HepG2 (cell line): ENCODE measurements at regions not wholly inside any gene's neighbourhood (a gene's known extent, or its start where the extent isn't known, plus 50 kb on each side); places are given as distances from the start of the nearest gene placed in this dataset.

ENCODE experiments used
- ATAC-seq: fragments of 200-7000 bp; cut with Tn5 transposase; 3 replicates; pipeline ENCODE4 v1.9.1; 2020; ENCODE audit warnings: mild to moderate bottlenecking, moderate library complexity
- BruUV-seq: library from RNA; stranded (reverse); fragments of 400-500 nt; replicated peaks from 2 replicates; lab custom pipeline; 2021; lab: Mats Ljungman, UMichigan
- CTCF ChIA-PET: fragments of 300-600 bp; formaldehyde crosslinking; extraction: SDS; loops from one replicate; lab custom pipeline; 2021; ENCODE audit warnings: low total read pairs, inconsistent platforms, low intra/inter-chr PET ratio; lab: Yijun Ruan, JAX
- POLR2A ChIA-PET: fragments of 350-600 bp; sonication (Branson Sonifier 250); formaldehyde crosslinking; loops from one replicate; lab custom pipeline; 2020; ENCODE audit warnings: antibody characterized with exemption, inconsistent platforms; lab: Yijun Ruan, JAX
- DNase-seq: peaks from one replicate; pipeline ENCODE4 v3.0.0-alpha.2; 2015; ENCODE audit warnings: low spot score
- FAIRE-seq: peaks from 3 replicates; lab custom pipeline; 2011; peaks lifted over from hg19 to GRCh38; lab: Jason Lieb, UNC
- H2AFZ ChIP-seq: one replicate; pipeline ENCODE4 v1.6.1; 2011; ENCODE audit warnings: low read length, inconsistent platforms
- H3K27ac ChIP-seq: fragments of 300-600 bp; 3 replicates; pipeline ENCODE4 v1.8.0; 2011; ENCODE audit warnings: mixed run types, mild to moderate bottlenecking, mixed read lengths, low read length, inconsistent platforms; ENCODE audit not compliant: insufficient read depth; ENCODE audit errors: extremely low read length
- H3K27me3 ChIP-seq, 2 experiments: fragments of 200-600 bp in 1 of 2; 2 replicates in 1 of 2; 3 replicates in 1 of 2; pipeline versions ENCODE4 v1.6.0 to v1.8.0; 2011; ENCODE audit warnings: low read length in 2 of 2, mild to moderate bottlenecking in 2 of 2, moderate library complexity in 2 of 2, inconsistent platforms in 1 of 2; ENCODE audit not compliant: insufficient read depth in 2 of 2, control insufficient read depth in 1 of 2
- H3K36me3 ChIP-seq, 2 experiments: fragments of 200-600 bp in 1 of 2; replicated peaks in 1 of 2; 2 replicates in 1 of 2; 3 replicates in 1 of 2; pipeline versions ENCODE4 v1.5.1 to v1.8.0; 2011; ENCODE audit warnings: low read length in 2 of 2, inconsistent platforms in 1 of 2; ENCODE audit not compliant: insufficient read depth in 2 of 2, control insufficient read depth in 1 of 2
- H3K4me1 ChIP-seq: 2 replicates; pipeline ENCODE4 v1.5.1; 2012; ENCODE audit warnings: low read length, inconsistent platforms; ENCODE audit not compliant: insufficient read depth
- H3K4me2 ChIP-seq: 2 replicates; pipeline ENCODE4 v1.6.0; 2011; ENCODE audit warnings: low read depth, low read length, inconsistent platforms
- H3K4me3 ChIP-seq, 3 experiments: fragments of 200-600 bp in 1 of 3; sonication (generic), shearing (Covaris generic) in 1 of 3; replicated peaks in 1 of 3; 2 replicates each; pipeline ENCODE4 v1.5.1; 2011 to 2016; ENCODE audit warnings: low read length in 3 of 3, inconsistent platforms in 2 of 3, low read depth in 2 of 3, mild to moderate bottlenecking in 2 of 3, control low read depth in 1 of 3, mixed read lengths in 1 of 3; ENCODE audit not compliant: insufficient read depth in 1 of 3
- H3K79me2 ChIP-seq: one replicate; pipeline ENCODE4 v1.6.1; 2011; ENCODE audit warnings: low read length, inconsistent platforms; ENCODE audit not compliant: insufficient read depth
- H3K9ac ChIP-seq: 2 replicates; pipeline ENCODE4 v1.6.0; 2011; ENCODE audit warnings: mild to moderate bottlenecking, low read depth, low read length, inconsistent platforms; ENCODE audit not compliant: insufficient read depth
- H3K9me3 ChIP-seq: 2 replicates; pipeline ENCODE4 v1.5.1; 2012; ENCODE audit warnings: mild to moderate bottlenecking, low read length
- H4K20me1 ChIP-seq: 2 replicates; pipeline ENCODE4 v1.6.0; 2011; ENCODE audit warnings: inconsistent platforms, mild to moderate bottlenecking, low read length, moderate library complexity; ENCODE audit not compliant: insufficient read depth
- AGO2 ChIP-seq: fragments of 200-400 bp; formaldehyde crosslinking; optimal IDR thresholded peaks from 2 replicates; pipeline ENCODE3; 2017; ENCODE audit warnings: mild to moderate bottlenecking, low read depth, low read length, moderate library complexity
- BHLHE40 ChIP-seq: IDR thresholded peaks from 2 replicates; pipeline ENCODE4 v1.6.1; 2011; ENCODE audit warnings: low read length, improper control_type of control experiment
- CHCHD3 ChIP-seq: sonication (generic); formaldehyde crosslinking; IDR thresholded peaks from 2 replicates; pipeline ENCODE4 v1.8.0; 2022; ENCODE audit warnings: mild to moderate bottlenecking, missing genetic modification reagents, moderate library complexity
- ELF4 ChIP-seq: sonication (generic); formaldehyde crosslinking; IDR thresholded peaks from 2 replicates; pipeline ENCODE4 v1.5.0; 2020; ENCODE audit warnings: missing genetic modification reagents, mild to moderate bottlenecking, moderate library complexity, borderline replicate concordance
- HNRNPK ChIP-seq: fragments of 200-400 bp; formaldehyde crosslinking; IDR thresholded peaks from 2 replicates; pipeline ENCODE4 v1.6.1; 2018; ENCODE audit warnings: low read length, low read depth, moderate library complexity, mild to moderate bottlenecking; ENCODE audit not compliant: poor library complexity, severe bottlenecking
- KLF9 ChIP-seq: IDR thresholded peaks from 2 replicates; pipeline ENCODE4 v1.6.1; 2016; ENCODE audit warnings: low read depth
- SALL1 ChIP-seq: sonication (generic); formaldehyde crosslinking; IDR thresholded peaks from 2 replicates; pipeline ENCODE4 v1.8.0; 2022; ENCODE audit warnings: mild to moderate bottlenecking, missing genetic modification reagents
- SMAD3 ChIP-seq: sonication (generic); formaldehyde crosslinking; IDR thresholded peaks from 2 replicates; pipeline ENCODE4 v1.4.0; 2020; ENCODE audit warnings: missing genetic modification reagents
- YY1 ChIP-seq: IDR thresholded peaks from 2 replicates; pipeline ENCODE4 v1.6.1; 2011; ENCODE audit warnings: low read length, low read depth, moderate library complexity, mild to moderate bottlenecking; ENCODE audit not compliant: insufficient read depth, insufficient replicate concordance
- ZIK1 ChIP-seq: sonication (generic); formaldehyde crosslinking; IDR thresholded peaks from 2 replicates; pipeline ENCODE4 v1.5.0; 2020; ENCODE audit warnings: mild to moderate bottlenecking, low read depth, missing genetic modification reagents, borderline replicate concordance
- ZNF263 ChIP-seq: sonication (generic); formaldehyde crosslinking; IDR thresholded peaks from 2 replicates; pipeline ENCODE4 v1.4.0; 2020; ENCODE audit warnings: missing genetic modification reagents
- WGBS: methylation state at CpG from one replicate; pipeline ENCODE4 v1.1.6; 2017; ENCODE audit warnings: low lambda C conversion rate; 5-methylcytosine and 5-hydroxymethylcytosine counted together
- in situ Hi-C: cut with HindIII; loops from 2 replicates; pipeline ENCODE4 v1.10.0; 2017; ENCODE audit warnings: low pct_unique_long_range_greater_than_20kb; ENCODE audit not compliant: extremely low pct_ligation_motif_present
- intact Hi-C: fragments of 100-400 bp; cut with micrococcal nuclease; formaldehyde crosslinking; loops from one replicate; pipeline ENCODE4 v1.10.0; 2022; ENCODE audit not compliant: unreplicated experiment
- TF ChIP-seq, protein P1 (sequence below): sonication (generic); formaldehyde crosslinking; IDR thresholded peaks from 2 replicates; pipeline ENCODE4 v1.4.0; 2020; ENCODE audit warnings: missing genetic modification reagents
- TF ChIP-seq, protein P2 (sequence below): sonication (generic); formaldehyde crosslinking; conservative IDR thresholded peaks from 2 replicates; pipeline ENCODE4 v1.8.0; 2022; ENCODE audit warnings: mild to moderate bottlenecking, moderate library complexity, missing genetic modification reagents
- TF ChIP-seq, protein P3 (sequence below): sonication (generic); formaldehyde crosslinking; IDR thresholded peaks from 2 replicates; pipeline ENCODE4 v1.5.0; 2020; ENCODE audit warnings: missing genetic modification reagents, mild to moderate bottlenecking, borderline replicate concordance

DNA sequence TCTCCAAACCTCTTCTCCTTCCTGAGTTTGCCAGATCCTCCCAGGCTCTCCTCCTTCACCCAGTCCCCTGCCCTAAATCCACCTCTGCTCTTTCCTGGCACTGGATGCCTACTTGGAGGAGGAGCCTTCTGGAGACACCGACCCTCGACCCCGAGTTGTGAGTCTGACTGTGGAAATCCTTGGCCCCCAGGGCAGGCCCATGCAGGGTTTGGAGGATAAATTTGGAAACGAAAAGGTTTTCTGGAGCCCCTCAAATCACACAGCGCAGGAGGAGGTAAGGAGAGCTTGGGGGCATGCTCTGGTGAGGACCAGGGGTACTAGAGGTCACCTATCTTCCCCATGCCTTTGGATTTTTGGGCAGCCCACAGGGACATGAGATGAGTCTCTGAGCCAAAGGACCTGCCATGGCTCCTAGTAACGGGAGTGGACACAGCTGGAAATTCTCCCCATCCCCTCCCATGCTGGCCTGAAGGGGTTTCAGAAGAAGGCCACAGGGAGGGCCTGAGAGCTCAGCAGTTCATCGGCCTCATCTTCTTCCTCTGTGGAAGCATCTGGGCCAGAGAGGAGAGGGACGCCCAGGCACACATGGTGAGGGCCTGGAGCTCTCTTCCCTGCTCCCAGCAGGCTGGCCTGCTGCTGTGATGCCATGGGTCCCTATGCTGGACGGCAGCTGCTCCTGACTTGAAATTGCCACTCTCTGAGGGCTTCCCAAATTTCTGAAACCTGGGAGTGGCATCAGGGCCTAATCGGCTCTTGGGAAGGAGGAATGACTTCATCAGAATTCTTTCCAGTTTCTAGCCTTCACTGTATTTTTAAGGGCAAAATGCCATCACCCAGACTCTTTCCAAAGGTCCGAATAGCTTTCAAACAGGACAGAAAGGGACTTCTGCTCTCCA is 68.6 kb upstream of the ITGA11 start:
- no peaks in the 10 kb centered on the region for H3K4me1 ChIP-seq
- no peak for ATAC-seq
- no peak for FAIRE-seq
- in situ Hi-C loops (no loop called here), intact Hi-C loops (no loop called here)
- POLR2A ChIA-PET = no interaction called here
- CTCF ChIA-PET = no interaction called here
- no peak overlapping the region for H3K27ac ChIP-seq
- DNase-seq = no peak
- H3K4me3 ChIP-seq = no peak overlapping the region
- TF ChIP-seq KLF9 (CRISPR knock-in tag) (no peak), BHLHE40 (no peak), ZIK1 (no peak), HNRNPK (no peak), ELF4 (CRISPR knock-in tag) (no peak), SMAD3 (CRISPR knock-in tag) (no peak), ZNF263 (CRISPR knock-in tag) (no peak), AGO2 (no peak), SALL1 (CRISPR knock-in tag) (no peak), YY1 (no peak), CHCHD3 (CRISPR knock-in tag) (no peak)
- TF ChIP-seq, protein P1, sequence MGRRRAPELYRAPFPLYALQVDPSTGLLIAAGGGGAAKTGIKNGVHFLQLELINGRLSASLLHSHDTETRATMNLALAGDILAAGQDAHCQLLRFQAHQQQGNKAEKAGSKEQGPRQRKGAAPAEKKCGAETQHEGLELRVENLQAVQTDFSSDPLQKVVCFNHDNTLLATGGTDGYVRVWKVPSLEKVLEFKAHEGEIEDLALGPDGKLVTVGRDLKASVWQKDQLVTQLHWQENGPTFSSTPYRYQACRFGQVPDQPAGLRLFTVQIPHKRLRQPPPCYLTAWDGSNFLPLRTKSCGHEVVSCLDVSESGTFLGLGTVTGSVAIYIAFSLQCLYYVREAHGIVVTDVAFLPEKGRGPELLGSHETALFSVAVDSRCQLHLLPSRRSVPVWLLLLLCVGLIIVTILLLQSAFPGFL (CRISPR knock-in tag) = no peak
- TF ChIP-seq, protein P2, sequence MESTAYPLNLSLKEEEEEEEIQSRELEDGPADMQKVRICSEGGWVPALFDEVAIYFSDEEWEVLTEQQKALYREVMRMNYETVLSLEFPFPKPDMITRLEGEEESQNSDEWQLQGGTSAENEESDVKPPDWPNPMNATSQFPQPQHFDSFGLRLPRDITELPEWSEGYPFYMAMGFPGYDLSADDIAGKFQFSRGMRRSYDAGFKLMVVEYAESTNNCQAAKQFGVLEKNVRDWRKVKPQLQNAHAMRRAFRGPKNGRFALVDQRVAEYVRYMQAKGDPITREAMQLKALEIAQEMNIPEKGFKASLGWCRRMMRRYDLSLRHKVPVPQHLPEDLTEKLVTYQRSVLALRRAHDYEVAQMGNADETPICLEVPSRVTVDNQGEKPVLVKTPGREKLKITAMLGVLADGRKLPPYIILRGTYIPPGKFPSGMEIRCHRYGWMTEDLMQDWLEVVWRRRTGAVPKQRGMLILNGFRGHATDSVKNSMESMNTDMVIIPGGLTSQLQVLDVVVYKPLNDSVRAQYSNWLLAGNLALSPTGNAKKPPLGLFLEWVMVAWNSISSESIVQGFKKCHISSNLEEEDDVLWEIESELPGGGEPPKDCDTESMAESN (CRISPR knock-in tag) = no peak
- TF ChIP-seq, protein P3, sequence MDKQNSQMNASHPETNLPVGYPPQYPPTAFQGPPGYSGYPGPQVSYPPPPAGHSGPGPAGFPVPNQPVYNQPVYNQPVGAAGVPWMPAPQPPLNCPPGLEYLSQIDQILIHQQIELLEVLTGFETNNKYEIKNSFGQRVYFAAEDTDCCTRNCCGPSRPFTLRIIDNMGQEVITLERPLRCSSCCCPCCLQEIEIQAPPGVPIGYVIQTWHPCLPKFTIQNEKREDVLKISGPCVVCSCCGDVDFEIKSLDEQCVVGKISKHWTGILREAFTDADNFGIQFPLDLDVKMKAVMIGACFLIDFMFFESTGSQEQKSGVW (CRISPR knock-in tag) = no peak
- no peaks in the 10 kb centered on the region for H3K36me3 ChIP-seq
- no peaks in the 10 kb centered on the region for H4K20me1 ChIP-seq
- H2AFZ ChIP-seq = no peak overlapping the region
- peaks cover 0 to 30% of the 10 kb centered on the region in 2 experiments; a peak in 2 of 5 replicates for H3K27me3 ChIP-seq
- H3K9ac ChIP-seq = no peak overlapping the region
- H3K79me2 ChIP-seq = no peaks in the 10 kb centered on the region
- no peak overlapping the region for H3K4me2 ChIP-seq
- H3K9me3 ChIP-seq = no peaks in the 10 kb centered on the region
- no TSS peak for BruUV-seq
- WGBS = 3% methylated on average over 8 of the region's 11 CpGs
